HG03432 (cell line): ENCODE measurements at regions not wholly inside any gene's neighbourhood (a gene's known extent, or its start where the extent isn't known, plus 50 kb on each side); places are given as distances from the start of the nearest gene placed in this dataset.

Experiments used
- ATAC-seq: cut with Tn5 transposase; IDR thresholded peaks from one replicate; pipeline ENCODE4 v1.9.1; 2021; ENCODE audit warnings: mild to moderate bottlenecking, moderate library complexity; ENCODE audit not compliant: unreplicated experiment

DNA sequence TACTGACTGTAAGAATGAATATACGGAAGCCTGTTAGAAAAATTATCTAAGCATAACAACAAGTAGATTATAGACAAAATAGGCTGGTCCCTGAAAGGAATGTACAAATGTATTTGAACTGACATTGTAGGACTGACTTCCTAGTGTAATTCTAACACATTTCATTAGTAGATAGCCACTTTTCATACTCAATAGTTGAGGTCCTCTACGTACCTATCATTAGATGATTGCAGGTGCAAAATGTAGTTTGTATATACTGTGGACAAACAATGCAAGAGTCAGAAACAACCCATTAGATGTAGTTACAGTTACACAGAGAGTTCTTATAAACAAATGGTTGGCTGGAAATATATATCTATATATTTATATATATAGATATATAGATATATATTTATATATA is 402.3 kb upstream of the SLITRK6 start:
- no peak for ATAC-seq

DNA sequence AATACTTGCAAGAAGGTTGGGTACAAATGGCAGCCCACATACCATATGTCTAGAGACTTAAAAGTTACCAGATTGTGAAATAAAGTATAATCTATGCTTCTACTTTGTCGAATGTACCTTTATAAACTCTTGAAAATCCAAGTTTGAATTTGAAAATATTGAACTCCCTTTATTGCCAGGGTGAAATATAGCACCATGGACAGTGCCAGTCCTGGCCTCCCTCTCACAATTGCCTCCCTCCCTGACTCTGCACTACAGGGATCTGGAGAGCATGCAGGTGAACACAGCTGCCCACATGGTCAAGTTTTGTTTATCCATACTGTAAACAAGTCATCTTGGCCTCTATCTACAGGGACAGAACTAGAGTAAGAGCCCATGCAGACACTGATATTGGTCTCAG is 394.1 kb upstream of the SLITRK6 start:
- ATAC-seq = no peak

DNA sequence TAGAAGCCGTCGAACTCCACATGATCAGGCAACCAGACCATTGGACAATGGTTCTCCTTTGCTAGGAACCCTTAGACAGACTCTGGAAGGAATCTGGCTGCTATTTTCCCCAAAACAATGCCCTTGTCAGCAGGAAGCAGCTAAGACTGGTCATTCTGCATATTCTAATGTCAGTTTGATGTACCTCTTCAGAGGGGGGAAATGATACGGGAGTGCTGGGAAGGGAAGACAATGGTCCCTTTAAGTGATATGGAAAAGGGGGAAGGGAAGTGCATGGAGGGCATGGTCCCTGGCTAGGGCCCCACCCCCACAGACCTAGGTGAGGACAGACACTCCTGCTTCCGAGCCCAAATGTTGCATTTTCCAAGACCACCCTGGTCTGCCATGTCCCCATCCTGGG is 389.0 kb upstream of the SLITRK6 start:
- ATAC-seq = no peak

DNA sequence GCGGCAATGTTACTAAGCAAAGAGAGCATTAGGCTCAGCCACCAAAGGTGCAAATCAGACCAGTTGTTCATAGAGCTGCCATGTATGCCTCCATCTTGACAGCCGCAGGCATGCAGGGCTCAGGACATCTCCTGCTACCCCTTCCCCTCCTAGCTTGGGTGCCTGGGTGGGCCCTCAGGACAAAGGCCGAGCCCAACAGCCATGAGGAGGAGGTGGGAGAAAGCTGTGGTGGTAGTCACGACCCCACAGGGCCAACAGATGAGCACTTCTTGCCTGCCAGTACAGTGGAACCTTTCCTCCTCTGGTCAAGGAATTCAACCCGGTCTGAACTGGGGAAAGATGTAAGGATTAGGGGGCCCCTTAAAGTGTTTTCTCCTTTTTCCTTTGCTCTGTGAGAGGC is 386.4 kb upstream of the SLITRK6 start:
- no peak for ATAC-seq

DNA sequence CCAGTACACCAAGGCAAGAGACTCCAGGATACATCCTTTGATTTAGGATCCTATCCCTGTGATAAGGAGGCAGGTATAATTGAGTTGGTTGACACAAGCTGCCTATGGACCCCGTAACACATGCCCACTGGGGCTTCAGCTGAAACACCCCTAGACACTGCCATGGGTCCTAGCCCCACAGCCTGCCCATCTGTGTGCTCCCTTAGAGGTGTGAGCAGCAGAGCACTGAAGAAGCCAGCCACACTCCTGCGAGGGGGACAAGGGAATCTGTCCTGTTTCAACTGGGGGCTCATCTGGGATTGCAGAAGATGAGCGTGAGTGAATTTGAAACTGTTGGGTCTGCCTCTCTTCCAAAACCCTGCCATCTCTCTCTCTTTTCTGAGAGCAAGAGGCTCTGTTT is 385.9 kb upstream of the SLITRK6 start:
- no peak for ATAC-seq

DNA sequence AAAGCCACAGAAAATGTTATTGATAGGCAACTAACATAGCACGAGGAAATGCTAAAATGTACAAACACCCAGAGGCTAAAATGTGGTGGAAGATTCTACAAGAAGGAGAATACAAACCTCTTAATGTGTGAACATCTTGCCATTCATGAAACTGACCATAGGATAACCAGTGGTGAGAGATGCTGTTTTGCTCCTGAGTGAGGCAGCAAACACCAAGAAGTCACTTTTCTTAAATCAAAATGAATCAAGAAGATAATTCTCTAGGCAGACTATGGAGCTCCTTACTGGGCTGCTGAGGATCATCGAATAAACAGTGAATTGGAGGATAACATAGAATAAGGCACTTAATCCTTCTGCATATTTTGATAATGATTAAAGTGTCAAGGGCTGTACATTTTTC is 375.4 kb upstream of the SLITRK6 start:
- ATAC-seq = no peak

DNA sequence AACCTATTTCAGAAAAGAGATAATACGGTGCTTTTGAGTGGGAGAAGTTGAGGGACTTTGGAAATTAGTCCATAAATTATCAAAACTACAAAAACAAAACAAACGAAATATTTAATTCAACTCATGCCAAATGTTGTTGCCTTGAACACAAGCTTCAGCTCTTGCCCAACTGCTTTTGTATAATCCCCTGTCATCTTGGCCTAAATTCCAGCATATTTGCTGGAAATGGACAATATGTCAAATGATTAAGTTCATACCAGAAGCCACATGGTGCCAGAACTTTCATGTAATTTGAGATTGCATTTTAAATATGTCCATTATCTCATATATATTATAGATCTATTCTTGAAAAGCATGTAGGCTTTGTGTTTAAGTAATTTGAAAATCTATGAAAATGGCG is 373.7 kb upstream of the SLITRK6 start:
- ATAC-seq = no peak

DNA sequence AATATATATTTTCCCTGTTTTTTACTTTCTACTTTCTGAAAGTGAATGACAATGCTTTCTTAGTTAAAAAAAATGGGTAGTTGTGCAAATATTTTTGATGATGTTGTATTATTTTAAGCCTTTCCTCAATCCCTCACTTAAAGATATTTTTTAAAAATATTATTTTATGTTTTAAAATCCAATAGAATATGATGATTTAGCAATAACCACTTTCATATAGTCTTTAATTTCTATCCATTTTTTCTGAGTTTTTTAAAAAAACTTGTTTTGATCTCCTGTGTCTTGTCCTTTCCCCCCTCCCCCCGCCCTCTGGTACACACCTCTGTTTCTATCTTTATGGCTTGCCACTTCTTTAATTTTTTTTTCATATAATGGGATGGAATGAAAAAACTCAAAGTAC is 362.0 kb upstream of the SLITRK6 start:
- no peak for ATAC-seq

DNA sequence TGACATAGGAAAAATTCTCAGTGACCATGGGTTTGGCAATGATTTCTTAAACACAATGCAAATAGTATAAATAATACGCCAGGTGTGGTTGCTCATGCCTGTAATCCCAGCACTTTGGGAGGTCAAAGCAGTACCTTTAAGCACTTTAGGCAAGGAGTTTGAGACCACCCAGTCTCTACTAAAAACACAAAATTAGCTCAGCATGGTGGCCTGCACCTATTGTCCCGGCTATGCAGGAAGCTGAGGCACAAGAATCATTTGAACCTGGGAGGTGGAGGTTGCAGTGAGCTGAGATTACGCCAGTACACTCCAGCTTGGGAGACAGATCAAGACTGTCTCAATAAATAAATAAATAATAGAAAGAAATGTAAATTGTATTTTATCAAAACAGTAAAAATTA is 356.5 kb upstream of the SLITRK6 start:
- ATAC-seq = no peak

DNA sequence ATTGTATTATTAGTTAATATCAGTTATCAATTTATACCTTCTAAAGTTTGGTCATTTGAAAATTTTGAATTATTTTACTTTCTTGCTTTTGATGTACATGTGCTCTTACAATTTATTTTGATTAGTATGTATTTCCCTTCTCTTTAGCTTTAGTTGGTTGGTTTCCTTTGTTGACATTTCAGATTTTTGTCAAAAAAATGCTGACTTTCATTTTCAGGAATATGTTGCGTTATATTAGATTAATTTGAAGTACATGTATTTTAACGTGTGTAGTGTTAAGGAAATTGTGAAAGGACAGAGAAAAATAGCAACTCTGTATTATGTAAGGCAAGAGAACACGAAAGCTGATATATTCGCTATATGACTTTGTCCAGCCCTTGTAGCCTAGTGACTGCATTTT is 342.9 kb upstream of the SLITRK6 start:
- ATAC-seq = no peak

DNA sequence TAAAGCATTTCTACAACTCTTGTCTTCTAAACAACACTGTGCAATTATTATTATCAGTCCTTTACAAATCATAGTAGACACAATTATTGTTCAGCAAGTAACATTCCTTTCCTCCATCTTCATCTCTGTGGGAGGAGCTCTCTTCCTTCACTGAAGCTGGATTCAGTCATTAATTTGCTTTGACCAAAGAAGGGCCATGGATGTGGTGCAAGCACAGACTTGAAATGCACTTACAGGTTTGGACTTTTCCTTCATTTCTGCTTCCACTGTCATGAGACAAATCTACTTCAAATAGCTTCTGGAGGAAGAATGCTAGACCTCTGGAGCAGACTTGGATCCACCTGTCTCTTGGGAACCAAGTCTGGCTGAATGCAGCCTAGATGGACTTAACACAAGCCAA is 336.6 kb upstream of the SLITRK6 start:
- ATAC-seq = no peak

DNA sequence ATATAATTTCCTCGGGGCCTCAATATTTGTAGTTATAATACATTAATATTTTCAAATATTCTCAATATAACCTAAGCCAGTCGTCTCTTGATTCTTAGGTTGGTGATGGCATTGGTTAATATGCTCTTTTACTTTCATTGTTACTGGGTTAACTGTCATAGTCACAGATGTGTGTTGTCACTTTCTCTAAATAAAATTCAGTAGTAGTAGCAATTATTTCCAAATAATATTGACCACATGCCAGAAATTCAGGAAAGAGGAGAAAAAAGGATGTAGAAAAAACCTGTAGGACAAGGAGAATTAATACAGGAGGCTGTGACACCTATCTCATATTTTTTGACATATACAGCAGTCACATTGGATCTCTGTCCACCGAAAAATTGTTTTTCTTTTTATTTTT is 322.7 kb upstream of the SLITRK6 start:
- ATAC-seq = no peak

DNA sequence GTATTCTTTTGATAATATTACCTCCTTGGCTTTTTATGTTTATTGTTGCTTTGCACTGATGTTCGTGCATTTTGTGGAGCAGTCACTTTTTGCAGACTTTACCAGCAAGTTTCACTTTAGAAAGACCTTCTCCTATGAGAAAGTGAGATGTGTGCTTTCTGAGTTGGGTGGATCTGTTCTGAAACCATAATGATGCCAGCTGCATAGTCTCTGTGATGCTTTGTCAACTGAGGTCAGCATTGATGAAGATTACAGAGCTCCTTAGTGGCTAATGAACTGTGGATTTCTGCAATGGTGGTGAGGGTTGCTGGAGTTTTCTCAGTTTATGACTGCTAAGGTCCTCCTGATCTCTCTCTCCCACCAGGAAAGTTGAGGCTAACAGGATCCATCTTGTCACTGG is 309.9 kb upstream of the SLITRK6 start:
- no peak for ATAC-seq

DNA sequence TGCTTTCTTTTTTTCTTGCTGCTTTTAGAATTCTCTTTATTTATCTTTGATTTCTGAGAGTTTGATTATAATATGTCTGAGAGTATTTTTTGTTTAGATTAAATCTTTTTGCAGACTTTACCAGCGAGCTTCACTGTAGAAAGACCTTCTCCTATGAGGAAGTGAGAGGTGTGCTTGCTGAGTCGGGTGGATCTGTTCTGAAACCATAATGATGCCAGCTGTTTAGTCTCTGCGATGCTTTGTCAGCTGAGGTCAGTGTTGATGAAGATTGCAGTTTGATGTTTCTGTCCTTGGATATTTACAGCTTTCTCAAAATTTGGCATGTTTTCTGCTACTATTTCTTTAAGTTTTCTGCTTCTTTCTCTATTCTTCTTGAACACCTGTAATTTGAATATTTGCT is 309.1 kb upstream of the SLITRK6 start:
- ATAC-seq = no peak

DNA sequence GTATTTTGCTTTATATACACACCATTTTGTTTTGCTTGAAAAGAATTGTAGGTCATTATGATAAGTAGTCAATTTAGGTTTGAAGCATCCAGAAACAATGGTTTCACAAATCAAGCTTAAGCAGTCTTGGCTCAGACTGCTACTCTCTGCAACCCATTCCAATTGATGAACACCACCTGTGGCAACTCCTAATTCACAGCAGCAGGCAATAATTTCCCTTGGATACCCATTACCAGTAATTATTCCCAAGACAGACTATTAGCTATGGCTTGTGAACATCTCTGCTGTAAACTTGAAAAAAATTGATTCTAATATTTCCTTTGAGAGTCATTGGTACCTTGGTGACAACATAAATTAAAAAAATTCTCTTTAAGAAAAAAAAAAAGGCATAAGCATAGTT is 299.3 kb upstream of the SLITRK6 start:
- ATAC-seq = no peak

DNA sequence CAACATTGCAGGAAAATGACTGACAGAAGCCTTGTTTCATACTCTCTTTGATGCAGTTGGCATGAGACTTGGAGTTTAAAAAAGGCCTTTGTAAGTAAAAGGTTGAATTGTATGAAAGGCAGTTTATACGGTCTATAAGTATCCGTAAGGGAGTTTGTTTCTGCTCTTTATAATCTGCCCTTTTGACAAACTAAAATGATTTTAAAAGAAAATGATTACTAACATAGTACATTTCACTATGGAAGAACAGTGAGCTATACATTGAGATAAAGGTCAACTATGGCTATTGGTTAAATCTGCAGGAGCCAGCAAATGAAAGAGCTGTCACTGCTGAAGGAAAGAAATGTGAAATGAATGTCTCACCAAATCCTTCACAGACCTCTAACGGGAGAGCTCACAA is 296.1 kb upstream of the SLITRK6 start:
- no peak for ATAC-seq

DNA sequence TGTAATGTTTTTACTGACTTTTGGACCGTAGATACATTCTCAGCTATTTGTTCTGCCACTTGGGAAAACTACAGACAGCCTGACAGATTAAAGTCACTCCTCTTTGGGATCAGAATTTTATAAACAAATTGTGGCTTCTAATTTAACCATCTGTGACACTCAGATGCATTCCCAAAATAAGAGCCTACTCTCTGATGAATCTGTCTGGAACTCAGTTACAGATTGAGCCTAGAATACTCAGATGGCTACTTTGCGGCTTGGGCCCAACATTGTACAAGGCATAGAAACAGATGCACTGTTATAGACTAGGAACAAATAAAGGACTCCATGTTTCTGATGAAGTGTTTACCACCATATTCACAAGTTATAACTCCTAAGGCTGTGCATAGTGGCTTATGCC is 291.0 kb upstream of the SLITRK6 start:
- ATAC-seq = no peak

DNA sequence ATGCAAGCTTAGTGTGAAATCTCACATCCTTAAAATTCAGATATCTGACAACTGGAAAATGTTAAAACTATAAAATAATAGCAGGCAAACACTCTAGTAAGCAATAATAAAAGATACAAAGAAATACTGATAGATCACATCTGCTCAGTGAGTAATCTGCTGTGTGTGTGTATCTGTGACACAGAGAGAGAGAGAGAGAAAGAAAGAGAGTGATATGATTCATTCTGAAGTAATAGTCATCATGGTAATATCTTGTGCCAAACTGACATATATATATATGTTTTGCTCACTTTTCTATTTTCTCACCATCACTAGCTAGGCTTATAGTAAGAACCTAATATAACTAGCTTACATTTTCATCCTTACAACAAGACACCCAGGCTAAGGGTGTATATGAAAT is 288.0 kb upstream of the SLITRK6 start:
- no peak for ATAC-seq

DNA sequence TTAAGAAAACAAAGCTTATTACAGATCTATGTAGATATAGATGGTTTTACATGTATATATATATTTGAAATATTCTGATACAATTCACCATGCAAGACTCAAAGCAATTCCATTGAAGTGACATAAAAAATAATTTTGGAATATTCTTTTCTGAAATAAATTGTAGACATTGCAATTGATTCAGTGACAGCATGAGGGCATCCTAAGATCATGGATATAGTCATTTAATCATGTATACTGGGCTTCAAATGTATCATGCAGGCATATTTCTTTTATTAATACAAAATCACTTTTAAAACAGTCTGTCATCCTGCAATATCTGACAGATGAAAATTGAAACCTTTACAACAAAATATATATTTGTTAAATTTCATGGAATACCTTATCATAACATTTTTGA is 286.7 kb upstream of the SLITRK6 start:
- ATAC-seq = no peak

DNA sequence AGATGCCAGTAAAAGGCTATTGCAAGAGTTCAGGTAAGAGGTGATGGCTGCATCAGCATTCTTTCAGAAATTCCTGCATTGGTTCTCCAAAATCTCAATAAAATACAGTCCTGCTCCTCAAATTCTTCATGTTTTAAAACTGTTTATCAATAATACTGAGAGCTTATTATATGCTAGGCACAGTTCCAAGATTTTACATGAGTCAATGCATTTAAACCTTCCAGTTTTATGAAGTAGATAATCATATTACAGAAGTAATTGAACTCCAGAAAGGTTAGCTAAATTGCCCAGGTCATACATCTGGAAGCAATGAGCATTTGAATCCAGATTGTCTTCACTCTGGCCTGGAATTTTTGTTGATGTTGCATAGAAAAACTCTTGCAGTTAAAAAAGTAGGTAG is 282.9 kb upstream of the SLITRK6 start:
- no peak for ATAC-seq

DNA sequence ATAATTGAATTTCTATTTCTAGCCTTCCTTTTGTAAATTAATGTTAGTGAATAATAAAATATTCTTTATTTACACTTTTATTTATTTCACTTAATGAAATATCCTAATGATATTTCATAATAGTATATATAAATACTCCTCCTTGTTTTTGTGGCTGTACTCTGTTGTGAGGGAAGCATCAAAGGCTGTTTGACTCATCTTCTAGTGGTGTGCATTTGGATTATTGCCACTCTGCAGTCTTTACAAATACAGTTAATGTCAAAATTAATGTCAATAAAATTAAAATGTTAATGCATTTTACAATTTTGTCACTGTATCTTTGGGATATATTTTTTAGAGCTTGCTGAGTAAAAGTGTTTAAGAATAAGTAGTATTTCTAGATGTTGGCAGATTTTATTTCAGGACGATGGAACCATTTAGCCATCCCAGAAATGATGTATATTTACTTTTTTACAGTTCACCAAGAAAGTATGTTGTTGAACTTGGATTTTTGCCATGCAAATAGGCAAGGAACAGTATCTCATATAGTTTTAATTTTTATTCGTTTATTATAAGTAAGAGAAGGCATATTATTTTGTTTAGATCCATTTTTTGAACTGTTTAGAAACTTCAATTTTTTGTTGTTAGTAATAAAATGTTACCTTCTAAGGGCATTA is 281.2 kb upstream of the SLITRK6 start:
- no peak for ATAC-seq

DNA sequence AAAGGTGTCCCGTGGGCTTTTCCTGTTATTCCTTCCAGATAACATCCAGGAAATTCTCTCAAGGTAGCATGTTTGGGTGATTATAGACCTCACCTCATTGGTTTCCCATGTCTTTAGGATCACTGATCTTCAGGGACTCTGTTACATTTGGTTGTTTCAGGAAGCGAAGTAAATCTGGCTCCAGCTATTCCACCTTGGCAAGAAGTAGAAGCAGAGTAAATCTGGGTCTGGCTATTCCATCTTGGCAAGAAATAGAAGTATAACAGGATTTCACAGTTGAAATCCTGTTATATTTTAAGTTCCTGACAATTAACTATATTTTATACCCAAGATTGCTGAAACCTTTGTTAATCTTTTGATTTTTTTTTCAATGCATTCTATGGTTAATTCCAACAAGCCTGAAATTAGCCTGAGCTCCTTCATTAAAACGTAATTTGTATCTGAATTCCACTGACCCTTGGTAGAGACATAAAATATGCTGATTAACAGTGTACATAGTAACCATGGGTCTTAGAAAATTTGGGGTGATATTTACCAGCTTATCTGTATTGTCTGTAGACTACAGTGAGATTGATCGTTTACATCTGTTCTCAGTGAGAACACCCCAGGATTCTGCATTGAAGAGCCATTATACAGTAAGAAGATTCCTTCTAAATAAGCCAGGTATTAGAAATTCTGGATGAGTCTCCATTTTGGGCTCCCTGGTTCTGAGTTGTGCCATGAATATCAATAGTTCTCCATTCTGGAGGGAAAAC is 267.6 kb upstream of the SLITRK6 start:
- no peak for ATAC-seq

DNA sequence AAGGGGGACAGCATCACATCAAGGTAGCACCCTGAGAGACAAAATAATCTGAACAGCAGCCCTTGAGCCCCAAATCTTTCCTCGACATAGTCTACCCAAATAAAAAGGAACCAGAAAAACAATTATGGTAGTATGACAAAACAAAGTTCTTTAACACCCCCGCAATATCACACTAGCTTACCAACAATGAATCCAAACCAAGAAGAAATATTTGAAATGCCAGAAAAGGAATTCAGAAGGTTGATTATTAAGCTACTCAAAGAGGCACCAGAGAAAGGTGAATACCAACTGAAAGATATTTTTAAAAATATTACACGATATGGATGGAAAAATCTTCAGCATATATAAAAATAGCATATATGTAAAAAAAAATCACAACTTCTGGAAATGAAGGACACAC is 252.9 kb upstream of the SLITRK6 start:
- ATAC-seq = no peak
